ENCODE measurements at regions not wholly inside any gene's neighbourhood (a gene's known extent, or its start where the extent isn't known, plus 50 kb on each side); places are given as distances from the start of the nearest gene placed in this dataset.

DNA sequence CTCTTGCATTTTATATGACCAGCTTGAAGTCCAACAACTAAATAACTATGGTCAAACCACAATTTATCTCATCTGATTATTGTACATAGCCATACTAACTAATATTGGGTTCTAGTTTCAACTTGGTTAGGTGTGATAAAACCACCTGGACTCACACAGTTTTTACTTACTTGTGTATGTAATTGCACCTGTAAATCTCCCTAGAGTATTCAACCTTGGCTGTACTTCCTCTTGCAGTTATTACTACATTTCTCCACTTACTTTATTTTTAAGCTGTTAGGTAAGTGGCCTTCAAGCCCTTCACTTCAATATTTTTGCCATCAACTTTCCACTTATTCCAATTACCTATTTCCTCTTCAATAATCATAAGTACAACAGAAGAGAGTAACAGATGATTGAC lies 115.8 kb upstream of the ANKRD50 start:
- TF ChIP-seq MYC (IDR thresholded peaks at IDR 0.05; ENCODE audit: low read depth, low read length) = no peak
- no peak for TF ChIP-seq POLR2AphosphoS5 (IDR thresholded peaks at IDR 0.05; ENCODE audit: insufficient read depth, low read depth, low read length)
- no peak for TF ChIP-seq POLR2A (IDR thresholded peaks at IDR 0.05; ENCODE audit: low read depth, low read length)
- no peak for TF ChIP-seq EZH2 (IDR thresholded peaks at IDR 0.05; ENCODE audit: borderline replicate concordance, low read depth, low read length, severe bottlenecking)
- no peak for TF ChIP-seq FOS (IDR thresholded peaks at IDR 0.05; ENCODE audit: borderline replicate concordance, insufficient read depth, low read length)
- TF ChIP-seq CTCF (IDR thresholded peaks at IDR 0.05; ENCODE audit: extremely low read depth in 1 of 2, insufficient read depth in 1 of 2, low read depth in 1 of 2, low read length in 2 of 2) = no peak
- no peak for TF ChIP-seq GATA2 (IDR thresholded peaks at IDR 0.05; ENCODE audit: insufficient read depth, insufficient read length, low read depth, low read length)
- TF ChIP-seq, protein P1, sequence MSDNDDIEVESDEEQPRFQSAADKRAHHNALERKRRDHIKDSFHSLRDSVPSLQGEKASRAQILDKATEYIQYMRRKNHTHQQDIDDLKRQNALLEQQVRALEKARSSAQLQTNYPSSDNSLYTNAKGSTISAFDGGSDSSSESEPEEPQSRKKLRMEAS (IDR thresholded peaks at IDR 0.05; ENCODE audit: insufficient read depth, insufficient read length) = no peak
- TF ChIP-seq JUN (IDR thresholded peaks at IDR 0.05; ENCODE audit: borderline replicate concordance, insufficient read depth, insufficient read length, low read depth) = no peak
- no peak overlapping the region for H3K27ac ChIP-seq (ENCODE audit: insufficient read depth, low read depth, low read length)
- H3K4me1 ChIP-seq (ENCODE audit: control insufficient read depth, extremely low read depth, insufficient read depth, low read length) = no peaks in the 10 kb centered on the region
- no peaks in the 10 kb centered on the region for H3K9me3 ChIP-seq (replicated peaks; ENCODE audit: control insufficient read depth, insufficient read depth, low read length)
- no peaks in the 10 kb centered on the region for H3K36me3 ChIP-seq (ENCODE audit: control insufficient read depth in 2 of 2, extremely low read depth in 1 of 2, insufficient read depth in 2 of 2, low read length in 2 of 2)
- DNase-seq (ENCODE audit: low read depth, low spot score) (no peak), FAIRE-seq (no peak)
- no peaks in the 10 kb centered on the region for H3K27me3 ChIP-seq (ENCODE audit: control insufficient read depth in 2 of 2, insufficient read depth in 2 of 2, low read length in 2 of 2)
- H3K9ac ChIP-seq (replicated peaks; ENCODE audit: extremely low read depth, insufficient read depth, low read length) = no peak overlapping the region
- H3K4me3 ChIP-seq (replicated peaks in 1 of 3; ENCODE audit: insufficient read depth in 1 of 3, low read depth in 1 of 3, low read length in 3 of 3) = no peak overlapping the region
- H4K20me1 ChIP-seq (replicated peaks; ENCODE audit: control insufficient read depth, extremely low read depth, insufficient read depth, low read length) = no peaks in the 10 kb centered on the region
- intact Hi-C loops (cut with micrococcal nuclease) (no loop called here), dilution Hi-C loops (cut with MboI; ENCODE audit: extremely low pct_ligation_motif_present, low sequenced_read_pairs) (no loop called here)
- no peaks in the 10 kb centered on the region for H3K79me2 ChIP-seq (ENCODE audit: control insufficient read depth, insufficient read depth, low read length)
- H2AFZ ChIP-seq (ENCODE audit: low read depth, low read length) = no peak overlapping the region
- ChIA-PET CTCF (no interaction called here), POLR2A (no interaction called here)
- no peak overlapping the region for H3K4me2 ChIP-seq (ENCODE audit: insufficient read depth, low read length)
- BruUV-seq (replicated peaks) = no TSS peak
- no peaks in the 10 kb centered on the region for H3K9me1 ChIP-seq (replicated peaks; ENCODE audit: control insufficient read depth, extremely low read depth, insufficient read depth, low read length)
